ENCODE measurements at regions not wholly inside any gene's neighbourhood (a gene's known extent, or its start where the extent isn't known, plus 50 kb on each side); places are given as distances from the start of the nearest gene placed in this dataset.

DNA sequence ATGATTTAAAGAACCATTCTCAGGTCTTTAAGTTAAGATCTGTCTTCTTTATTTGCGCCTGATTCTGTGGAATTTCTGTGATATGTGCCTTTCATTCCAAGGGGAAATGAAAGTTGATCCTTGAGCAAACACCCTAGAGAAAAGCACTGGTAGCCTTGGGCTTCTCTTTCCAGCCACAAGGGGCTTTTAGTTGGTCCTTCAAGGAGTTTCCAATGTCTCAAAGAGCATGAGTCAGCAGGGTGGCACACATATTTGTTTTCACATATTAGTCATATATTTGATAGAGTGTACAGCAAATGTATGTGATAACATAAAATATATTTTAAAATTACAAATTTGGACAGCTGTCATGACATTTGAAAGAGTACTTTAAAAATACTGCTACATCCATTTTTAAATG lies 339.5 kb downstream of the TXNL1 start:
- WGBS, 2 donors (ENCODE audit: low coverage in 1 of 2): 100% methylated on average over 1 of the region's 1 CpG
- ATAC-seq: no peak
- H3K27me3 ChIP-seq: no peaks in the 10 kb centered on the region
- H3K4me1 ChIP-seq: no peaks in the 10 kb centered on the region
- TF ChIP-seq POLR2AphosphoS5 (IDR thresholded peaks at IDR 0.05) (no peak), EP300 (IDR thresholded peaks at IDR 0.05) (no peak), POLR2A (IDR thresholded peaks at IDR 0.05) (no peak)
- TF ChIP-seq, protein P1, sequence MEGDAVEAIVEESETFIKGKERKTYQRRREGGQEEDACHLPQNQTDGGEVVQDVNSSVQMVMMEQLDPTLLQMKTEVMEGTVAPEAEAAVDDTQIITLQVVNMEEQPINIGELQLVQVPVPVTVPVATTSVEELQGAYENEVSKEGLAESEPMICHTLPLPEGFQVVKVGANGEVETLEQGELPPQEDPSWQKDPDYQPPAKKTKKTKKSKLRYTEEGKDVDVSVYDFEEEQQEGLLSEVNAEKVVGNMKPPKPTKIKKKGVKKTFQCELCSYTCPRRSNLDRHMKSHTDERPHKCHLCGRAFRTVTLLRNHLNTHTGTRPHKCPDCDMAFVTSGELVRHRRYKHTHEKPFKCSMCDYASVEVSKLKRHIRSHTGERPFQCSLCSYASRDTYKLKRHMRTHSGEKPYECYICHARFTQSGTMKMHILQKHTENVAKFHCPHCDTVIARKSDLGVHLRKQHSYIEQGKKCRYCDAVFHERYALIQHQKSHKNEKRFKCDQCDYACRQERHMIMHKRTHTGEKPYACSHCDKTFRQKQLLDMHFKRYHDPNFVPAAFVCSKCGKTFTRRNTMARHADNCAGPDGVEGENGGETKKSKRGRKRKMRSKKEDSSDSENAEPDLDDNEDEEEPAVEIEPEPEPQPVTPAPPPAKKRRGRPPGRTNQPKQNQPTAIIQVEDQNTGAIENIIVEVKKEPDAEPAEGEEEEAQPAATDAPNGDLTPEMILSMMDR (IDR thresholded peaks at IDR 0.05): no peak
- H3K36me3 ChIP-seq: no peaks in the 10 kb centered on the region
- no peaks in the 10 kb centered on the region for H3K9me3 ChIP-seq
- H3K27ac ChIP-seq: no peak overlapping the region
- H3K4me3 ChIP-seq: no peak overlapping the region

DNA sequence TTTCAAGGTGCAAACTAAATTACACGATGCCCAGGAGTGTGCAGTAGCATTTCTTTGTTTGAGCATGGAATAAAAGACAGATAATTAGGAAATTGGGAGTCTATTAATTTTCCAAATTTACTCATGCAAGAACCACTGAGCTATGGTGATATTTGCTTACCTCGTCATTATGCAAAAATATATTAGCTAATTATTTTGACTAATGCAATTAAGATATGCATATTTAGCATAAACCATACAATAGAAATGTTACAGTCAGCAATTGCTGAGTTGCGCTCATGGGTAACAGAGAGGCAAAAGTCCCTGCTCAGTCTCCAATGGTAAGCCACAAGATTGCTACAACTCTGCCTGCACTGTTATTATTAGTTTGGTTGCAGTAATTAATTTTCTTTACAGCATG lies 342.0 kb downstream of the TXNL1 start:
- WGBS, 2 donors (ENCODE audit: low coverage in 1 of 2): 83 to 100% methylated on average over 3 of the region's 3 CpGs
- Histone ChIP-seq H3K4me3 (no peak overlapping the region), H3K27me3 (no peaks in the 10 kb centered on the region), H3K27ac (no peak overlapping the region), H3K36me3 (no peaks in the 10 kb centered on the region), H3K4me1 (no peaks in the 10 kb centered on the region), H3K9me3 (no peaks in the 10 kb centered on the region)
- no peak for ATAC-seq
- TF ChIP-seq, protein P1 (IDR thresholded peaks at IDR 0.05): no peak
- TF ChIP-seq POLR2AphosphoS5 (IDR thresholded peaks at IDR 0.05) (no peak), EP300 (IDR thresholded peaks at IDR 0.05) (no peak), POLR2A (IDR thresholded peaks at IDR 0.05) (no peak)

DNA sequence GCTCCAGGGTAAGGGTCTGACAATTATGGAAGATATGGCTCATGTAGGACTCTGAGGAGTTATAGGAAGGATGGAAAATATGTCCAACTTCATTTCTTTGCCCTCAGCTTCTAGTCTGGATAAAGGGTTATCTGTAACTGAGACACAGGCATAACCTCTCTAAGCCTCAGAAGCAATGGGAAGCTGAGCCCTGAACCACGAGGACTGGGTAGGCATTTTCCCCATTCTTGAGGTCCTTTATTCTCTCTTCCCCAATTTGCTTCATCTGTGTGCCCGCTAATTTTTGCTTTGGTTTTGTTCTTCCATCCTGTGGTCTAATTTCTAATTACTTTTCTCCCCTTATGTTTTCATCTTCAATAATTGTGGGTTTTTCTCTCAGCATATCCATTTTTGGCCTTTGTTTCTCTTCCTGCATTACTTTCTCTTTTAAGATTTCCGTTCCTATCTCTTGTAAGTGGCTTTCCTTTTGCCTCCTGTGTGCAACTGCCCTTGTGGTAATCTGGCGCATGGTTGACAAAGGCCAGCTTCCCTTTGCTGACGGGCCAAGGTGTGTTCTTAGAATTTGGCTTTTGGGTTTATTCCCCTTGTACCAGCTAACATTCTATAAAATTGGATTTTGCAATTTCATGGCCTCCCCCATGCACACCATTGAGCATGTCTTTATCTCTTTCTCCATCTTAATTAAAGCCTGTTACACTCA lies 343.8 kb downstream of the TXNL1 start:
- no peak overlapping the region for H3K27ac ChIP-seq
- TF ChIP-seq, protein P1 (IDR thresholded peaks at IDR 0.05): no peak
- TF ChIP-seq EP300 (IDR thresholded peaks at IDR 0.05) (no peak), POLR2A (IDR thresholded peaks at IDR 0.05) (no peak), POLR2AphosphoS5 (IDR thresholded peaks at IDR 0.05) (no peak)
- WGBS, 2 donors (ENCODE audit: low coverage in 1 of 2): 81 to 96% methylated on average over 5 of the region's 5 CpGs

DNA sequence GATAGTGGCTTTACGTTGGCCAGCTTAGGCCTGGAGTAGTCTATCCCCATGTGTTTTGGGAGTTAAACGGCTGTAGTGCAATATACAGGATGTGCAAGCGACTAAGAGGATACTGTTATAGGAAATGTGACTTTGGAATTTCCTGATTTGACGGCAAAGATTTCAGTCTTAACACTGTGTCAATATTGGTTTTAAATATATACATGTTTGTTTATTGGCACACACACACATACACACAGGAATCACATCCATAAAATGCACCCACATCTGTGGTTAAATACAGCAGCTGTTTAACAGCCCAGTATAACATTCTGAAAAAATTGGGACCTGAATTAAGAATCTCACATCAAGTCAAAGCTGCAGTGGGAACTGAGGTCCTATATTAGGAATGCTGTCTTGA lies 347.1 kb downstream of the TXNL1 start:
- H3K4me1 ChIP-seq: peaks cover 0 to 14% (median 0%) of the 10 kb centered on the region in 3 donors
- ATAC-seq: no peak
- no peak overlapping the region for H3K27ac ChIP-seq
- H3K27me3 ChIP-seq: no peaks in the 10 kb centered on the region
- no peak overlapping the region for H3K4me3 ChIP-seq
- H3K9me3 ChIP-seq: no peaks in the 10 kb centered on the region
- no peaks in the 10 kb centered on the region for H3K36me3 ChIP-seq
- no peak for TF ChIP-seq EP300 (IDR thresholded peaks at IDR 0.05)
- TF ChIP-seq, protein P1 (IDR thresholded peaks at IDR 0.05): no peak
- TF ChIP-seq POLR2A (IDR thresholded peaks at IDR 0.05): no peak
- TF ChIP-seq POLR2AphosphoS5 (IDR thresholded peaks at IDR 0.05): no peak
- 43 to 66% methylated on average over 3 to 4 of the region's 4 CpGs for WGBS, 2 donors (ENCODE audit: low coverage in 1 of 2)

More for the DNA sequence above, 343.8 kb downstream of the TXNL1 start:
- H3K4me3 ChIP-seq: no peak overlapping the region
- no peaks in the 10 kb centered on the region for H3K36me3 ChIP-seq
- H3K9me3 ChIP-seq: no peaks in the 10 kb centered on the region
- peaks cover 0 to 13% (median 0%) of the 10 kb centered on the region in 3 donors for H3K4me1 ChIP-seq
- ATAC-seq: no peak
- no peaks in the 10 kb centered on the region for H3K27me3 ChIP-seq

DNA sequence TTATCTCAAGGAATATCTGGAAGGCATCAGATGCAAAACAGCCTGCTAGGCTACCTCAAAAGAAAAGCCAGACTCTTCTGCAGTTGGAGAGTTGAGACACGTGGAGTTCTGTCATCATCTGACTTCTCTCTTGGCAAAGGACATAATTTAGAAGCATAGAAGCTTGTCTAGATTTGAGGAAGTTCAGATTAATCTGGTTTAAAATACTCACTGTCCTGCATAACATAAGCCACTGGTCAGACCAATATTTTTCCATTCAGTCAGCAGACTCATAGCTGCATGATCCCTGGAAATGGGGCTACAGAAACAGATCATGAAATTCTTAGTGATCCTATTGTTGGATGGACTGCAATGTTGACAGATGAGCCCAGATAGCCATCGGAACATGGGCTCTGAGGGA lies 349.0 kb downstream of the TXNL1 start:
- Histone ChIP-seq H3K9me3 (no peaks in the 10 kb centered on the region), H3K4me3 (no peak overlapping the region), H3K4me1 (peaks cover 0 to 14% (median 0%) of the 10 kb centered on the region in 3 donors), H3K36me3 (no peaks in the 10 kb centered on the region), H3K27ac (no peak overlapping the region), H3K27me3 (no peaks in the 10 kb centered on the region)
- no peak for ATAC-seq
- WGBS, 2 donors (ENCODE audit: low coverage in 1 of 2): 37 to 60% methylated on average over 2 of the region's 2 CpGs
- TF ChIP-seq, protein P1 (IDR thresholded peaks at IDR 0.05): no peak
- TF ChIP-seq POLR2A (IDR thresholded peaks at IDR 0.05) (no peak), EP300 (IDR thresholded peaks at IDR 0.05) (no peak), POLR2AphosphoS5 (IDR thresholded peaks at IDR 0.05) (no peak)

Data from gastroesophageal sphincter (tissue), 4 donors.